IMR-90 (cell line): ENCODE measurements at regions not wholly inside any gene's neighbourhood (a gene's known extent, or its start where the extent isn't known, plus 50 kb on each side); places are given as distances from the start of the nearest gene placed in this dataset.

Source experiments
- ATAC-seq: fragments of 200-7000 bp; cut with Tn5 transposase; 2 replicates; pipeline ENCODE4 v1.9.1; 2020; ENCODE audit warnings: low read depth, mild to moderate bottlenecking, moderate library complexity
- BruUV-seq: library from RNA; stranded (reverse); fragments of 400-500 nt; replicated peaks from 2 replicates; lab custom pipeline; 2021; lab: Mats Ljungman, UMichigan
- CTCF ChIA-PET: fragments of 300-600 bp; formaldehyde crosslinking; extraction: SDS; loops from one replicate; lab custom pipeline; 2021; ENCODE audit warnings: antibody characterized with exemption; lab: Yijun Ruan, JAX
- POLR2A ChIA-PET: fragments of 300-600 bp; sonication (Branson Sonifier 250); formaldehyde crosslinking; loops from one replicate; lab custom pipeline; 2022; ENCODE audit warnings: antibody characterized with exemption; ENCODE audit not compliant: unreplicated experiment; lab: Charles Lee
- DNase-seq: peaks from one replicate; pipeline ENCODE4 v3.0.0; 2013
- H2AFZ ChIP-seq: replicated peaks from 2 replicates; pipeline ENCODE3; 2013; ENCODE audit warnings: low read length, mild to moderate bottlenecking; ENCODE audit not compliant: poor library complexity
- H2AK5ac ChIP-seq: 2 replicates; pipeline ENCODE4 v1.6.1; 2013; ENCODE audit warnings: low read depth, low read length, inconsistent platforms
- H2AK9ac ChIP-seq: replicated peaks from 2 replicates; pipeline ENCODE3; 2013; ENCODE audit warnings: mild to moderate bottlenecking, low read depth, low read length, moderate library complexity; ENCODE audit not compliant: poor library complexity
- H2BK120ac ChIP-seq: 2 replicates; pipeline ENCODE4 v1.6.1; 2013; ENCODE audit warnings: low read depth, low read length, inconsistent platforms
- H2BK15ac ChIP-seq: 3 replicates; pipeline ENCODE4 v1.6.1; 2013; ENCODE audit warnings: low read depth, low read length, inconsistent platforms
- H2BK20ac ChIP-seq: 2 replicates; pipeline ENCODE4 v1.6.1; 2013; ENCODE audit warnings: low read depth, mild to moderate bottlenecking, inconsistent platforms, low read length, moderate library complexity
- H2BK5ac ChIP-seq: 2 replicates; pipeline ENCODE4 v1.6.1; 2013; ENCODE audit warnings: mild to moderate bottlenecking, low read depth, low read length, inconsistent platforms; ENCODE audit not compliant: poor library complexity, severe bottlenecking
- H3K14ac ChIP-seq: replicated peaks from 2 replicates; pipeline ENCODE4 v1.6.1; 2013; ENCODE audit warnings: low read depth, low read length, inconsistent platforms
- H3K18ac ChIP-seq: 2 replicates; pipeline ENCODE4 v1.6.1; 2013; ENCODE audit warnings: low read depth, low read length, control low read depth
- H3K23ac ChIP-seq: 2 replicates; pipeline ENCODE4 v1.6.1; 2013; ENCODE audit warnings: low read depth, low read length, inconsistent platforms
- H3K27ac ChIP-seq: 2 replicates; pipeline ENCODE4 v1.5.1; 2013; ENCODE audit warnings: mild to moderate bottlenecking, control low read depth, low read length; ENCODE audit not compliant: insufficient read depth
- H3K27me3 ChIP-seq: 2 replicates; pipeline ENCODE4 v1.6.1; 2013; ENCODE audit warnings: low read length; ENCODE audit not compliant: control insufficient read depth, insufficient read depth
- H3K36me3 ChIP-seq: 2 replicates; pipeline ENCODE4 v1.6.1; 2013; ENCODE audit warnings: low read length, mixed read lengths; ENCODE audit not compliant: control insufficient read depth, insufficient read depth
- H3K4ac ChIP-seq: 2 replicates; pipeline ENCODE4 v1.6.1; 2013; ENCODE audit warnings: low read depth, low read length, inconsistent platforms
- H3K4me1 ChIP-seq: 2 replicates; pipeline ENCODE4 v1.6.1; 2013; ENCODE audit warnings: low read length, mixed read lengths; ENCODE audit not compliant: control insufficient read depth, insufficient read depth
- H3K4me2 ChIP-seq: 2 replicates; pipeline ENCODE4 v1.6.1; 2013; ENCODE audit warnings: low read depth, mild to moderate bottlenecking, control low read depth, low read length, moderate library complexity
- H3K4me3 ChIP-seq: 2 replicates; pipeline ENCODE4 v1.5.1; 2013; ENCODE audit warnings: low read depth, mild to moderate bottlenecking, control low read depth, low read length, moderate library complexity; ENCODE audit not compliant: insufficient read depth
- H3K56ac ChIP-seq: 2 replicates; pipeline ENCODE4 v1.6.1; 2013; ENCODE audit warnings: low read length, inconsistent platforms; ENCODE audit not compliant: insufficient read depth; ENCODE audit errors: extremely low read depth
- H3K79me1 ChIP-seq, 2 experiments: 2 replicates each; pipeline ENCODE4 v1.6.1; 2013; ENCODE audit warnings: low read length in 2 of 2, inconsistent platforms in 1 of 2, low read depth in 1 of 2
- H3K9ac ChIP-seq: 2 replicates; pipeline ENCODE4 v1.6.1; 2013; ENCODE audit warnings: low read depth, low read length, control low read depth
- H3K9me1 ChIP-seq: 2 replicates; pipeline ENCODE4 v1.6.1; 2013; ENCODE audit warnings: low read length, inconsistent platforms; ENCODE audit not compliant: insufficient read depth
- H3K9me3 ChIP-seq: 2 replicates; pipeline ENCODE4 v1.6.1; 2013; ENCODE audit warnings: low read length; ENCODE audit not compliant: control insufficient read depth, insufficient read depth
- H4K20me1 ChIP-seq: 2 replicates; pipeline ENCODE4 v1.6.1; 2013; ENCODE audit warnings: low read length, inconsistent platforms; ENCODE audit not compliant: insufficient read depth
- H4K5ac ChIP-seq: 2 replicates; pipeline ENCODE4 v1.6.1; 2013; ENCODE audit warnings: mild to moderate bottlenecking, low read depth, low read length, control low read depth
- H4K8ac ChIP-seq, 2 experiments: 2 replicates each; pipeline ENCODE4 v1.6.1; 2013; ENCODE audit warnings: low read depth in 2 of 2, low read length in 2 of 2, control low read depth in 1 of 2, inconsistent platforms in 1 of 2
- H4K91ac ChIP-seq: 2 replicates; pipeline ENCODE4 v1.6.1; 2013; ENCODE audit warnings: low read depth, low read length, inconsistent platforms; ENCODE audit not compliant: insufficient read depth
- CEBPB ChIP-seq: IDR thresholded peaks from 2 replicates; pipeline ENCODE4 v1.6.1; 2012; ENCODE audit warnings: low read depth, low read length, improper control_type of control experiment
- MAZ ChIP-seq: IDR thresholded peaks from 2 replicates; pipeline ENCODE4 v1.6.1; 2012; ENCODE audit warnings: low read depth, mild to moderate bottlenecking, low read length, improper control_type of control experiment, moderate library complexity, borderline replicate concordance
- NFE2L2 ChIP-seq: fragments of 150-350 bp; IDR thresholded peaks from 2 replicates; pipeline ENCODE4 v1.6.1; 2016; ENCODE audit warnings: low read depth, mild to moderate bottlenecking, low read length
- RFX5 ChIP-seq: IDR thresholded peaks from 2 replicates; pipeline ENCODE4 v1.8.0; 2012; ENCODE audit warnings: low read depth, mild to moderate bottlenecking, low read length, moderate library complexity
- SMC3 ChIP-seq: fragments of 150-350 bp; IDR thresholded peaks from 2 replicates; pipeline ENCODE4 v1.6.1; 2016; ENCODE audit warnings: low read depth, mild to moderate bottlenecking, antibody characterized with exemption, low read length, moderate library complexity
- WGBS, 2 experiments: methylation state at CpG; one replicate each; pipeline versions ENCODE4 v1.1.5 to v1.1.7; 2013; ENCODE audit warnings: missing lambda C conversion rate in 2 of 2; ENCODE audit not compliant: insufficient read length in 1 of 2; ENCODE audit errors: extremely low coverage in 2 of 2; 5-methylcytosine and 5-hydroxymethylcytosine counted together
- dilution Hi-C: fragments of 300-500 bp; cut with HindIII; formaldehyde crosslinking; loops from one replicate; pipeline ENCODE4 v1.14.3; 2018; ENCODE audit warnings: low sequenced_read_pairs; ENCODE audit not compliant: unreplicated experiment
- in situ Hi-C: fragments of 300-500 bp; cut with MboI; formaldehyde crosslinking; loops from 3 replicates; pipeline ENCODE4 v1.14.3; 2019; ENCODE audit warnings: low sequenced_read_pairs, inconsistent platforms, mixed read lengths
- intact Hi-C: fragments of 100-400 bp; cut with micrococcal nuclease; formaldehyde crosslinking; loops from 2 replicates; pipeline ENCODE4 v1.10.0; 2022
- TF ChIP-seq, protein P1 (sequence below): conservative IDR thresholded peaks from 2 replicates; pipeline ENCODE4 v1.5.1; 2012; ENCODE audit warnings: mild to moderate bottlenecking, low read depth, low read length, improper control_type of control experiment

DNA sequence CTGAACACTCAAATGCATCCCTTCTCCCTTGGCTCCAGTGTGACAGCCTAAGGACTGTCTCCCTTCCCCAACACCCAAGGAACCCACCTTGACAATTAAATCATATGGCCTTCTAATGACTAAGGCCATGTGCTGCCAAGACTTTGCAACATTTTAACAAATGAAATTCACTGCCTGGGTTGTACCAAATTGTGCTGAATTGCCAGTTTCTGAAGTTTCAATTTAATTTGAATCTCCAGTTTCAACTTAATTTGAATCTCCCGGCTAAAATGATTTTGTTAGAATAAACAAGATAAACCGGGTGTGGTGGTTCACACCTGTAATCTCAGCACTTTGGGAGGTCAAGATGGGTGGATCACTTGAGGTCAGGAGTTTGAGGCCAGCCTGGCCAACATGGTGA lies 72.4 kb upstream of the RAP2B start:
- H3K4me1 ChIP-seq = no peaks in the 10 kb centered on the region
- no peaks in the 10 kb centered on the region for H3K9me3 ChIP-seq
- no peak overlapping the region for H3K4ac ChIP-seq
- H2AK5ac ChIP-seq = no peak overlapping the region
- no peak overlapping the region for H2AFZ ChIP-seq
- no peak overlapping the region for H3K23ac ChIP-seq
- H2BK5ac ChIP-seq = no peak overlapping the region
- peaks cover 2% of the 10 kb centered on the region; the same call in 1 of the 2 replicates for H3K27me3 ChIP-seq
- BruUV-seq = no TSS peak
- H2BK120ac ChIP-seq = no peak overlapping the region
- H4K20me1 ChIP-seq = no peaks in the 10 kb centered on the region
- H3K9ac ChIP-seq = no peak overlapping the region
- 100% methylated on average over 2 of the region's 2 CpGs; no CpG with 5 or more reads in 1 of the 2 experiments for WGBS, 2 experiments
- no peaks in the 10 kb centered on the region for H3K9me1 ChIP-seq
- H4K91ac ChIP-seq = no peak overlapping the region
- H2BK15ac ChIP-seq = no peak overlapping the region
- no peak overlapping the region for H3K56ac ChIP-seq
- ChIA-PET CTCF (interaction anchor here (0.6 to 0.7 kb wide), 2 partner anchors 101 to 302 kb away, joined by 4 to 8 read pairs; no protein-coding TSS in a partner anchor), POLR2A (no interaction called here)
- dilution Hi-C loops (no loop called here), in situ Hi-C loops (no loop called here), intact Hi-C loops (no loop called here)
- H2AK9ac ChIP-seq = no peak overlapping the region
- H3K18ac ChIP-seq = no peak overlapping the region
- H2BK20ac ChIP-seq = no peak overlapping the region
- no peak overlapping the region for H3K27ac ChIP-seq
- no peak overlapping the region for H3K4me2 ChIP-seq
- no peaks in the 10 kb centered on the region for H3K79me1 ChIP-seq
- ATAC-seq (no peak), DNase-seq (no peak)
- H4K8ac ChIP-seq = no peak overlapping the region
- H3K14ac ChIP-seq = no peak overlapping the region
- TF ChIP-seq CEBPB (no peak), RFX5 (no peak), SMC3 (no peak), NFE2L2 (no peak), MAZ (no peak)
- TF ChIP-seq, protein P1, sequence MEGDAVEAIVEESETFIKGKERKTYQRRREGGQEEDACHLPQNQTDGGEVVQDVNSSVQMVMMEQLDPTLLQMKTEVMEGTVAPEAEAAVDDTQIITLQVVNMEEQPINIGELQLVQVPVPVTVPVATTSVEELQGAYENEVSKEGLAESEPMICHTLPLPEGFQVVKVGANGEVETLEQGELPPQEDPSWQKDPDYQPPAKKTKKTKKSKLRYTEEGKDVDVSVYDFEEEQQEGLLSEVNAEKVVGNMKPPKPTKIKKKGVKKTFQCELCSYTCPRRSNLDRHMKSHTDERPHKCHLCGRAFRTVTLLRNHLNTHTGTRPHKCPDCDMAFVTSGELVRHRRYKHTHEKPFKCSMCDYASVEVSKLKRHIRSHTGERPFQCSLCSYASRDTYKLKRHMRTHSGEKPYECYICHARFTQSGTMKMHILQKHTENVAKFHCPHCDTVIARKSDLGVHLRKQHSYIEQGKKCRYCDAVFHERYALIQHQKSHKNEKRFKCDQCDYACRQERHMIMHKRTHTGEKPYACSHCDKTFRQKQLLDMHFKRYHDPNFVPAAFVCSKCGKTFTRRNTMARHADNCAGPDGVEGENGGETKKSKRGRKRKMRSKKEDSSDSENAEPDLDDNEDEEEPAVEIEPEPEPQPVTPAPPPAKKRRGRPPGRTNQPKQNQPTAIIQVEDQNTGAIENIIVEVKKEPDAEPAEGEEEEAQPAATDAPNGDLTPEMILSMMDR = no peak
- no peak overlapping the region for H4K5ac ChIP-seq
- no peak overlapping the region for H3K4me3 ChIP-seq
- no peaks in the 10 kb centered on the region for H3K36me3 ChIP-seq
